Psoas muscle (tissue), 7 donors: ENCODE measurements at regions not wholly inside any gene's neighbourhood (a gene's known extent, or its start where the extent isn't known, plus 50 kb on each side); places are given as distances from the start of the nearest gene placed in this dataset.

Experiments used
- ATAC-seq, 4 donors: fragments of 200-7000 bp; cut with Tn5 transposase; one replicate each; pipeline ENCODE4 v1.9.1; 2020; ENCODE audit warnings: moderate library complexity in 3 of 4, mild to moderate bottlenecking in 2 of 4
- DNase-seq, 2 donors: peaks; one replicate each; pipeline ENCODE4 v3.0.0-alpha.2; 2020
- H3K27ac ChIP-seq: fragments of 200-600 bp; one replicate; pipeline ENCODE4 v1.8.0; 2022
- H3K27me3 ChIP-seq, 3 donors: fragments of 200-600 bp in 1 of 3; one replicate each; pipeline versions ENCODE4 v1.6.1 to v1.8.0; 2013 to 2022; ENCODE audit warnings: low read length in 2 of 3, mild to moderate bottlenecking in 2 of 3, moderate library complexity in 1 of 3; ENCODE audit not compliant: insufficient read depth in 3 of 3
- H3K36me3 ChIP-seq, 2 donors: fragments of 200-600 bp in 1 of 2; one replicate each; pipeline versions ENCODE4 v1.6.1 to v1.8.0; 2013 to 2022; ENCODE audit warnings: low read depth in 1 of 2, mild to moderate bottlenecking in 1 of 2, moderate library complexity in 1 of 2; ENCODE audit not compliant: insufficient read depth in 1 of 2
- H3K4me1 ChIP-seq: fragments of 200-600 bp; one replicate; pipeline ENCODE4 v1.8.0; 2022
- H3K4me3 ChIP-seq: fragments of 200-600 bp; one replicate; pipeline ENCODE4 v1.8.0; 2022; ENCODE audit warnings: mild to moderate bottlenecking
- H3K9me3 ChIP-seq: fragments of 200-600 bp; one replicate; pipeline ENCODE4 v1.8.0; 2022
- WGBS, 3 donors: extraction: QIAGEN DNeasy Blood & Tissue Kit; methylation state at CpG; one replicate each; pipeline versions ENCODE4 v1.1.6 to v1.1.7; 2013; 5-methylcytosine and 5-hydroxymethylcytosine counted together
- intact Hi-C, 2 donors: fragments of 100-400 bp; cut with DNase I; formaldehyde crosslinking; loops; one replicate each; pipeline versions ENCODE4 v1.11.0 to v1.14.2; 2022
- TF ChIP-seq, protein P1 (sequence below): fragments of 200-600 bp; IDR thresholded peaks from one replicate; pipeline ENCODE4 v1.8.0; 2022; ENCODE audit warnings: antibody characterized with exemption
- donor health status: healthy with polysubstance abuse.
- donor health status: DM: no; HTN: no; CAD: no; lungs with moderate emphysema.
- donor health status: Bipolar disorder and iron deficiency.
- donor health status: healthy.
- donor health status: DM: yes; HTN: yes; CAD: no.
- donor health status: DM: no; HTN: no; CAD: no.
- donor health status: DM: yes; HTN: yes; CAD: no.

GRCh38 chr13:37303606-37304005 lies 198.1 kb upstream of the CSNK1A1L start:
- intact Hi-C loops, result no loop called here
- TF ChIP-seq, protein P1, sequence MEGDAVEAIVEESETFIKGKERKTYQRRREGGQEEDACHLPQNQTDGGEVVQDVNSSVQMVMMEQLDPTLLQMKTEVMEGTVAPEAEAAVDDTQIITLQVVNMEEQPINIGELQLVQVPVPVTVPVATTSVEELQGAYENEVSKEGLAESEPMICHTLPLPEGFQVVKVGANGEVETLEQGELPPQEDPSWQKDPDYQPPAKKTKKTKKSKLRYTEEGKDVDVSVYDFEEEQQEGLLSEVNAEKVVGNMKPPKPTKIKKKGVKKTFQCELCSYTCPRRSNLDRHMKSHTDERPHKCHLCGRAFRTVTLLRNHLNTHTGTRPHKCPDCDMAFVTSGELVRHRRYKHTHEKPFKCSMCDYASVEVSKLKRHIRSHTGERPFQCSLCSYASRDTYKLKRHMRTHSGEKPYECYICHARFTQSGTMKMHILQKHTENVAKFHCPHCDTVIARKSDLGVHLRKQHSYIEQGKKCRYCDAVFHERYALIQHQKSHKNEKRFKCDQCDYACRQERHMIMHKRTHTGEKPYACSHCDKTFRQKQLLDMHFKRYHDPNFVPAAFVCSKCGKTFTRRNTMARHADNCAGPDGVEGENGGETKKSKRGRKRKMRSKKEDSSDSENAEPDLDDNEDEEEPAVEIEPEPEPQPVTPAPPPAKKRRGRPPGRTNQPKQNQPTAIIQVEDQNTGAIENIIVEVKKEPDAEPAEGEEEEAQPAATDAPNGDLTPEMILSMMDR, result no peak
- WGBS, 3 donors, result 89 to 94% (median 91%) methylated on average over 2 of the region's 2 CpGs

DNA sequence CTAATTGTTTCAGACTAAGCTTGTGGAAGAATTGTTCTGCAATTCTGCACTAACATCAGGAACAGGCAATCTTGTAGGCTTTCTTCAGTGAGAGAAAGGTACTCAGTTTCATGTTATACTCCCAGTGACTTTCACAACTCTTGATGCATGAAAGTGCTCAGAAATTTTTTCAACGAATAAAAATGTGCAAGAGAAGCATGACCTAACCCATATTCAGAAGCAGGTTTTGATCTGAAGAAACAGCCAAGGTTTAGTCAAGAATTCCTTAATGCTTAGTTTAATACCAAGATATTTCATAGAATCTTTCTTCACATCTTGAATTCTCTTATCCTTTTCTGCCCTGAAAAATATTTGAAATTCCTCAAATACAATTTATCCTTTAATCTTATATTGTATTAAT lies 197.2 kb upstream of the CSNK1A1L start:
- no peak for DNase-seq
- TF ChIP-seq, protein P1, result no peak
- intact Hi-C loops, result no loop called here
- Histone ChIP-seq H3K4me1 (no peaks in the 10 kb centered on the region), H3K27ac (no peak overlapping the region), H3K9me3 (no peaks in the 10 kb centered on the region), H3K36me3 (no peaks in the 10 kb centered on the region), H3K27me3 (peaks cover 0 to 3% (median 0%) of the 10 kb centered on the region in 3 donors), H3K4me3 (no peak overlapping the region)
- 51 to 75% (median 72%) methylated on average over 1 of the region's 1 CpG for WGBS, 3 donors
- no peak for ATAC-seq

More at GRCh38 chr13:37303606-37304005, 198.1 kb upstream of the CSNK1A1L start:
- DNase-seq, result no peak
- ATAC-seq, result no peak
- Histone ChIP-seq H3K36me3 (no peaks in the 10 kb centered on the region), H3K9me3 (no peaks in the 10 kb centered on the region), H3K27me3 (no peaks in the 10 kb centered on the region), H3K4me1 (no peaks in the 10 kb centered on the region), H3K27ac (no peak overlapping the region), H3K4me3 (no peak overlapping the region)

GRCh38 chr13:37295573-37295972 lies 190.1 kb upstream of the CSNK1A1L start:
- Histone ChIP-seq H3K4me3 (no peak overlapping the region), H3K27me3 (peaks cover 0 to 3% (median 0%) of the 10 kb centered on the region in 3 donors), H3K9me3 (no peaks in the 10 kb centered on the region), H3K36me3 (no peaks in the 10 kb centered on the region), H3K4me1 (no peaks in the 10 kb centered on the region), H3K27ac (no peak overlapping the region)
- ATAC-seq, result no peak
- TF ChIP-seq, protein P1, result no peak
- no peak for DNase-seq
- 50 to 57% (median 56%) methylated on average over 3 of the region's 3 CpGs for WGBS, 3 donors
- intact Hi-C loops, result no loop called here

DNA sequence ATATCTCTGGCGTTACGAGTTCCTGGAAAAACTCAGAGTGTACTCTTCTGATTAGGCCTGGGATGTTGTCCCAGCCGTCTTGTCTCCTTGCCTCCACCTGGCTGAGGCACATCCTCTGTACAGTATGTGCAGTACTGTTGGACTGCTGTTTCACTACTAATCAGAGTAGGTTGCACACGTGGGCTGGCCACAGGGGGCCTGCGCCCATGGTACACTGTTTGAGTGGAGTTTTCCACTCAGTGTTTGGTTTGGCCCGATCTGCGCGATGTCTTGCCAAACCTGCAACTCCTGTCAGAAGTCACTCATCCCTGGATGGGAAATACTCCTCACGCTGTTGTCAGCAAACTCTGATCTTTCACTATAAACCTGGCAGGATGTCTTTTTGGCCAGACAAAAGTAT lies 189.6 kb upstream of the CSNK1A1L start:
- no peak overlapping the region for H3K4me3 ChIP-seq
- H3K27me3 ChIP-seq, result peaks cover 0 to 3% (median 0%) of the 10 kb centered on the region in 3 donors
- no peaks in the 10 kb centered on the region for H3K4me1 ChIP-seq
- H3K9me3 ChIP-seq, result no peaks in the 10 kb centered on the region
- intact Hi-C loops, result no loop called here
- TF ChIP-seq, protein P1, result no peak
- H3K27ac ChIP-seq, result no peak overlapping the region
- WGBS, 3 donors, result 64 to 77% (median 71%) methylated on average over 9 of the region's 9 CpGs
- ATAC-seq (peak in 1 of 4 donors; percentile 16), DNase-seq (peak; percentile 37 to 53)
- H3K36me3 ChIP-seq, result no peaks in the 10 kb centered on the region

DNA sequence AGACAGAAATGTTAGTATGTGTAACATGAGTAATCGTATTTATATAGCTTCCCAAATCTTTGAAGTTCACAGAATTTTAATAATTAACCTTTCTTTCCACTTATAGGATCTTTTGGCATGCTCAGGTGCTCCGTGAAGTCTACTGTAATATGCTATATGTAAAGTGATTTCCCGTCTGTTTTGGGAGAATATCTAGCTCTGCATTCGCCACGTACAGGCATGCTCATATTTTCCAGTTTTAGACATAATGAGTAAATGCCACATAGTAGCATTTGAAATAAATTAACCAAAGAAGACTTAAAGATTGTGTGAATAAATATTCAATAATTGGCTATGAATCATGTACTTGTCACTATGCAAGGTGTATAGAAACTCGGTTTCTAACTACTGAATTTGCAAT lies 189.0 kb upstream of the CSNK1A1L start:
- Histone ChIP-seq H3K9me3 (no peaks in the 10 kb centered on the region), H3K27ac (no peak overlapping the region), H3K36me3 (no peaks in the 10 kb centered on the region), H3K4me1 (no peaks in the 10 kb centered on the region), H3K4me3 (no peak overlapping the region), H3K27me3 (peaks cover 0 to 3% (median 0%) of the 10 kb centered on the region in 3 donors)
- DNase-seq (no peak), ATAC-seq (no peak)
- intact Hi-C loops, result no loop called here
- 78 to 85% (median 85%) methylated on average over 6 of the region's 6 CpGs for WGBS, 3 donors
- TF ChIP-seq, protein P1, result no peak
